ENCODE measurements at regions not wholly inside any gene's neighbourhood (a gene's known extent, or its start where the extent isn't known, plus 50 kb on each side); places are given as distances from the start of the nearest gene placed in this dataset.

DNA sequence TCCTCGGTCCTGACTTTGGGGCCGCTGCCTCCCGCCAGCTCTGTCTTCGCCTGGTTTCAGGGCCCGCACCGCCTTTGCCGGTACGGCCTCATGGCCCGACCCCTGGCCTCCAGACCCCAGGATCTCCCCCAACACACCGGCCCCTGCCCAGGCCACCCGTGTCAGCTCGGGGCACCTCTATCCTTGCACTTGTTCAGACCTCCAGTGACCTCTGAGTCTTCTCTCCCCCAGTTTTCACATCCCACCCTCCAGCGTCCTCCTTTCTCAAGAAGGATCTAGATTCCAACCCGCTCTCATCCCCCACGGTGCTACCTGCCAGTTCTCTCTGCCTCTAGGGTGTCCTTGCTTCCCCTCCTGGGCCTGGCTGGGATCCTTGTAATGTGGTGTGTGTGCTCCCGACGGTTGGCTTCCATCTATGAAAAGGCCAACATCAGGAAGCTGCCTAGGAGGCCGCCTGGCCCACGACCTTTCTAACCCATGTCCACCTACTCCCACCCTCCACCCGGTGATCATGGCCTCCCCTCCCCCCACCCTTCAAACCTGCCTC lies 61.1 kb downstream of the SPATA31C2 start:
- no peak for DNase-seq

DNA sequence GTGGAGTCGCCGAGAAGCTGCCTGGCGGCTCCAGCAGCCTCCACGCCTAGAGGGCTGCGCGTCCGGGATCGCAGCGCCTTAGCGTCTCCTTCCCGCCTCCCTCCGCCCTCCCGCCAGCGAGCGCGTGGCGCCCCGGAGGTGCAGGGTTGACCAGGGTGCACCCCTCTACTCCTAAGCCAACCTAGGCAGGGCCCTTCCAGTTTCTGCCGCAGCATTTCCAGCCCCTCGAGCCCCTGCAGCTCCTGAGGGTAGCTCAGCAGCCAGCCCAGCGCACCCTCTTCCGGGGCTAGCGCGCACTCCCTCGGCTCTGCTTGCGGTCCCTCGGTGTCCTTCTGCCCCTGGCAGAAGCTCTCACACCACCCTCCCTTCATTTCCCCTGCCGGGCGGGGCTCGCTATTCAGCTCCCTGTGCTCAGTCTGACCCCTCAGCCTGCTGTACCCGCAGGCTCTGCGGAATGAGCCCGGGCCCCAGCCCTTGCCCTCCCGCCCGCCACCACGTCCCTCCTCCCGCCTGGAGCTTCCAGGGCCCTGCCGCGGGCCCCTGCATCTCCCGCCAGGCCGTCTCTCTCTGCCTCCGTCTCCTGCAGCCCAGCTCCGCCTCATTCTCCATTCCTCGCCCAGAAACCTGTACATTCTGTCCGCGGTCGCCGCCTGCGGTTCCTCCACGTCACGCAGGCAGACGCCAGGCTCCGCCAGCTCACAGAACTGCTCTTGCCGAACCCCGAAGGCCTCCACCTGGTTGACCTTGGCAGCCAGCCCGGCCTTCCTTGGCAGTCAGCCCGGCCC lies 61.8 kb downstream of the SPATA31C2 start:
- peak; percentile 50 for DNase-seq

DNA sequence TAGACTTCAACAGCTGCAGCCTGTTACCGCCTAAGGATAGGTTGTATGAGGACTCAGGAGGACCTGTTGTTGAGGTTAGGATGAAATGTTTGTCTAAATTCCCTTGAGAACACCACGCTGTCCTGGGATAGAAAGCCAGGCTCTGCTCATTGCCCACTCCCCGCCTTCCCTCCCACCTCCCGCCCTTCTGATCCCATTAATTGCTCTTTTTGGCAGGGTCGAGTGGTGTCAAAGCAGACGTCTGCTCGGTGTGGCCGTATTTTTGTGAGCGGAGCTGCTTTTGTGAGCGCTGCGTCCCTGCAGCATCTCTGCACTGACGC lies 62.3 kb downstream of the SPATA31C2 start:
- DNase-seq, result no peak

- DNase-seq, result no peak
Measured at GRCh38 chr9:88075506-88075905, 62.8 kb downstream of the SPATA31C2 start.

- DNase-seq, result no peak
Measured at GRCh38 chr9:88074931-88075330, 63.3 kb downstream of the SPATA31C2 start.

DNA sequence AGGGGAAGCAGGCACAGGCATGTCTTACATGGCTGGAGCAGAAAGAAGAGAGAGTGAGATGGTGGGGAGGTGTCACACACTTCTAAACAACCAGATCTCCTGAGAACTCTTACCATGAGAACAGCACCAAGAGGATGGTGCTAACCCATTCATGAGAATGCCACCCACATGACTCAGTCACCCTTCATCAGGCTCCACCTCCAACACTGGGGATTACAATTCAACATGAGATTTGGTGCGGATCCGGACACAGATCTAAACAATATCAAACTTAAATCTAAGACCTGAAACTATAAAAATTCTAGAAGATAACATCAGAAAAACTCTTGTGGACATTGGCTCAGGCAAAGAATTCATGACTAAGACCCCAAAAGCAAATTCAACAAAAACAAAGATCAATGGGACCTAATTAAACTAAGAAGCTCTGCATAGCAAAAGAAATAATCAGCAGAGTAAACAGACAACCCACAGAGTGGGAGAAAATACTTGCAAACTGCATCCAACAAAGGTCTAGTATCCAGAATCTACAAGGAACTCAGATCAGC lies 65.4 kb downstream of the SPATA31C2 start:
- no peak for DNase-seq

DNA sequence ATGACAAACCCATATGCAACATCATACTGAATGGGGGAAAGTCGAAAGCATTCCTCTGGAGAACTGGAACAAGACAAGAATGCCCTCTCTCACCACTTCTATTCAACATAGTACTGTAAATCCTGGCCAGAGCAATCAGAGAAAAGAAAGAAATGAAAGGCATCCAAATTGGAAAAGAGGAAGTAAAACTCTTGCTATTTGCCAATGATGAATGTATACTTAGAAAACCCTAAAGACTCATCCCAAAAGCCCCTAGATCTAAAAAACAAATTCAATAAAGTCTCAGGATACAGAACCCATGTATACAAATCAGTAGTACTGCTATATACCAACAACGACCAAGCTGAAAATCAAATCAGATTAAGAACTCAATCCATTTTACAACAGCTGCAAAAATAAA lies 66.9 kb downstream of the SPATA31C2 start:
- DNase-seq, result peak; percentile 75

GRCh38 chr9:88065619-88066018 lies 72.7 kb downstream of the SPATA31C2 start:
- no peak for DNase-seq

DNA sequence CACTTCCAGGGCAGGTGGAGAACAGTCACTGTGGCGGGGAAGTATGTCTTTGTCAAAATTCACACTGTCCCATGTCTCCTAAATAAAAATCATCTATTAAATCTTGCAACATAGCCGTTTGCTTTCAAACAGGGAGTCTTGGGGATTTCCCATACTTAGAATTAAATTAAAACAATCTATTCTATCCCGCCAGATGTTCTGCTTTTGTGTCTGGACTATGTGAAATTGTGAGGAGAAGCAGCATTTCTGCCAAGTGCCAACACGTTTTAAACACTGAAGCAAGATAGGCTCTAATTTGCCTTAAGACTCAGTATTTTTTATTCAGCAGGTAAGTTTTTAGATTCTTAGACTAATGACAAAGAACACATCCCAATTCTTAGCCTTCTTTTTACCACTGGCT lies 73.7 kb downstream of the SPATA31C2 start:
- no peak for DNase-seq

- DNase-seq, result no peak
Measured at GRCh38 chr9:88060746-88061145, 77.5 kb downstream of the SPATA31C2 start.

- DNase-seq, result no peak
Measured at GRCh38 chr9:88059469-88059868, 78.8 kb downstream of the SPATA31C2 start.

GRCh38 chr9:88056876-88057275 lies 81.4 kb downstream of the SPATA31C2 start:
- no peak for DNase-seq

GRCh38 chr9:88053856-88054501 lies 79.6 kb upstream of the CDK20 start:
- DNase-seq, result peak; percentile 20

GRCh38 chr9:88052321-88052965 lies 78.1 kb upstream of the CDK20 start:
- DNase-seq, result no peak

DNA sequence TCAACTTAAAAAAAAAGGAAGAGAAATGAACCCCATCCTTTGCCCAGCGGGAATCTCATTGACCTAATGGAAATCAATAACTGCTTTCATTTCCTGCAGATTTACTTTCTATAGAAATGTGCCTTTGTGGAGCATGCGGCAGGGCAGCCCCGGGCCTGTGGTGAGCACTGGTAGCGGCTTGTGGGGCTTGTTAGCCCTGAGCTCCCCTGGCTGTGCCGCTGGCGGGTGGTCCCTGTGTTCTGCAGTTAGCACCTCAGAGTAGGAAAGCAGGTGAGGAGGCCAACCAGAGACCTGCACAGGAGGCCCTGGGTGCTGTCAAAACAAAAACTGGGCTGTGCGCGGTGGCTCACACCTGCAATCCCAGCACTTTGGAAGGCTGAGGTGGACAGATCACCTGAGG lies 76.8 kb upstream of the CDK20 start:
- DNase-seq, result no peak

DNA sequence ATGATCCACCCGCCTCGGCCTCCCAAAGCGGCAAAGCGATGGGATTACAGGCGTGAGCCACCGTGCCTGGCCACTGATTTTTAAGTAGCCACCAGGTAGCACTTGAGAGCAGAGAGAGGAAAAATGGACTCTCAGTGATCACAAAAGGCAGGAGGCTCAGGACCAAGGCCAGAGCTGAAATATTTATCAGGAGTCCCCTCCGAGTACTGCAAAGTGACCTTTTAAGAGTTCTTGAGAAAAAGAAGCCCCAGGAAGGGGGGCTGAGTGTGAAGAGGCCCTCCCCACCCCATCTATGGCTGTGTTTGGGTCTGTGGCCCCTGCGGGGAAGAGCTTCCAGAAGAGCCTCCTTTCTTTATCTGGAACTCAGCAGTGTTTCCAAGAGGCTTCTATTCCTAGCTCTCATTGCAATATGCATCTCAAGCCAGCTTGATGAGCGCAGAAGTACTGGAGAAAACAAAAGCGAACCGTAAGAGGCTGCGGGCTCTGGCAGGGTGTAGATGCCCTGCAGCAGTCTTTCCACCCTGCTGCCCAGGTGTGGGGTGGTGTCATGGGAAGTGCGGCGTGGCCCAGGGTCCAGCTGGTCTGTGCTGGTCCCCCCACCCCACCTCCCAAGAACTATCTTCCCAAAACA lies 75.5 kb upstream of the CDK20 start:
- DNase-seq, result no peak

GRCh38 chr9:88046542-88046941 lies 72.2 kb upstream of the CDK20 start:
- DNase-seq, result no peak

- DNase-seq, result no peak
Measured at GRCh38 chr9:88045686-88046085, 71.4 kb upstream of the CDK20 start.

DNA sequence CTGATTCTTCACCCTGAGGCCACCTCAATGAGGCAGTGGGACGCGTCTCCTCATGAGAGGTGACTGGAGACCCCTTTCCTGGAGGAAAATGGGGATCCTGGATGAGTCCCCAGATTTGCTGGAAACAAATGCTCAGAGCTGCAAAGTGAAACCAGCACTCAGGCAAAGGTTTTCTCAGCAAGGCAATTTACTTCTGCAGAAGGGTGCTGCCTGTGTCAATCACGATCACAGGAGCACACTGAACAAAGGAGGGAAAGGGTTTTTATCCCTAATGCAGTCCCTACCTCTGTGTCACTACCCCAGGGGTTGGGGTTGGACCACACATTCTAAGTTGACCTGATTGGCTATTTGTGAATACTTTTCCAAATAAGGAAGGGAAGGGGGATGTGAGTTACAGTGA lies 69.9 kb upstream of the CDK20 start:
- DNase-seq, result no peak

GRCh38 chr9:88043647-88044046 lies 69.3 kb upstream of the CDK20 start:
- DNase-seq, result no peak

GRCh38 chr9:88041447-88041846 lies 67.1 kb upstream of the CDK20 start:
- no peak for DNase-seq

DNA sequence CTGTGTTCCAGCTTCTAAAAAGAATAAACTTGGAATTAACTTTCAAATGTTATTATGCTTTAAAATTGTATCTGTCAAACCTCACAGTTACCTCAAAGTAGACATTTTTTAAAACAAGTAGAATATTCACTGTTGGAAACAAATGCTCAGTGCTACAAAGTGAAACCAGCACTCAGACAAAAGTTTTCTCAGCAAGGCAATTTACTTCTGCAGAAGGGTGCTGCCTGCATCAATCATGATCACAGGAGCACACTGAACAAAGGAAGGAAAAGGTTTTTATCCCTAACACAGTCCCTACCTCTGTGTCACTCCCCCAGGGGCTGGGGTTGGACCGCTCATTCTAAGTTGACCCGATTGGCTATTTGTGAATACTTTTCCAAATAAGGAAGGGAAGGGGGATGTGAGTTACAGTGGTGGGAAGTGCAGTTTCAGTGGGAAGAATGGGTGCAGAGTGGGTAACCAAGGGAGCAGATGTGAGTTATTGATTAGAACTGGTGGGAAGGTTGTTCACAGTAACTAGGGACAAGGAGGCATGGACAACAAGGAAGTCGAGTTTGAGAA lies 63.0 kb upstream of the CDK20 start:
- no peak for DNase-seq

DNA sequence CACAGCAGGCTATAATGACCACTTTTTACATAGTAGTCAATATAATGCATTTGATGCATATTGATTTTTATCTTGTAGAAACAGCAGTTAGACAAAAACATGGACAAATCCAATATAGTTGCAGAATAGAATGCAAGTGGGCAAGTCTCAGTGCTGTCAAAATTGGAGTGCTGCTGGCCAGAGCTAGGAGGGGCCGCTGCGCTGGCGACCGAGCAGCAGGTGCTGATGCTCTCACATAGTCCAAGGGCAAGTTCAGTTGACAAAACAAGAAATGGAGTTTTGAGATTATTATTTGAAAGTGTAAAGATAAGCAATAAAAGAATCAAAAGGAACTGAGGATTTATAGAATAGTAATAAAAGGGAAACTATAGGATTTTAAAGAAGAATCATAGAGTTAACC lies 60.6 kb upstream of the CDK20 start:
- no peak for DNase-seq
